Esophagus (tissue), 2 donors: ENCODE measurements at regions not wholly inside any gene's neighbourhood (a gene's known extent, or its start where the extent isn't known, plus 50 kb on each side); places are given as distances from the start of the nearest gene placed in this dataset.

Experiments used
- H3K27ac ChIP-seq, 2 donors: one replicate each; pipeline ENCODE4 v1.5.1; 2013; ENCODE audit warnings: low read depth in 2 of 2, mild to moderate bottlenecking in 2 of 2, inconsistent platforms in 1 of 2, low read length in 1 of 2, moderate library complexity in 1 of 2
- H3K27me3 ChIP-seq, 2 donors: one replicate each; pipeline ENCODE4 v1.6.1; 2013; ENCODE audit warnings: low read length in 2 of 2, control low read depth in 1 of 2, mild to moderate bottlenecking in 1 of 2; ENCODE audit not compliant: insufficient read depth in 2 of 2, control insufficient read depth in 1 of 2
- H3K36me3 ChIP-seq, 2 donors: one replicate each; pipeline ENCODE4 v1.6.1; 2013; ENCODE audit warnings: low read length in 1 of 2; ENCODE audit not compliant: control insufficient read depth in 2 of 2, insufficient read depth in 2 of 2
- H3K4me1 ChIP-seq, 2 donors: one replicate each; pipeline ENCODE4 v1.6.1; 2013; ENCODE audit warnings: low read length in 1 of 2; ENCODE audit not compliant: control insufficient read depth in 2 of 2, insufficient read depth in 2 of 2
- H3K4me3 ChIP-seq, 2 donors: one replicate each; pipeline ENCODE4 v1.5.1; 2013; ENCODE audit warnings: low read length in 2 of 2, mild to moderate bottlenecking in 2 of 2, low read depth in 1 of 2, moderate library complexity in 1 of 2
- H3K9me3 ChIP-seq, 2 donors: one replicate each; pipeline ENCODE4 v1.6.1; 2013; ENCODE audit warnings: mild to moderate bottlenecking in 2 of 2, low read depth in 1 of 2, low read length in 1 of 2, moderate library complexity in 1 of 2; ENCODE audit not compliant: control insufficient read depth in 2 of 2, insufficient read depth in 1 of 2
- WGBS, 2 donors: extraction: QIAGEN DNeasy Blood & Tissue Kit; methylation state at CpG; one replicate each; pipeline ENCODE4 v1.1.7; 2013; 5-methylcytosine and 5-hydroxymethylcytosine counted together
- donor health status: healthy with polysubstance abuse.
- donor health status: Bipolar disorder and iron deficiency.

DNA sequence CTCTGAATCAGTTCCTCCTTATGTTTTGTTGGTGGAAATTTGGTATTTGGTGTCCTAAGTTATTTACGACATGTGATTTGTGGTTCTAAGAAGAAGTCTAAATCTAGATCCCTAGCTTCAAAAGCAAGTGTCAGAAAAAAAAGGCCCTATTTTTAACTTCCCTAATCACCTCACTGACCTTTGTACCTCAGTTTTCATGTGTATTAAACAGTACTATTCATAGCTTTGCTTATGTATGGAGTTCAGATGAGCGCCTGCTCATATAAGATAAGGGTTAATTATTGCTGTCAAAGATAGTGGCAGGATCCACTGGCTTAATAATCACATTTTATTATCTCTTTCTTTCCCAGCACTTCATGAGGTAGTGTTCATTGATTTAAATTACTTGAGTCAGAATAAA lies 318.2 kb downstream of the PARP8 start:
- Histone ChIP-seq H3K27ac (no peak overlapping the region), H3K4me3 (no peak overlapping the region), H3K27me3 (no peaks in the 10 kb centered on the region), H3K4me1 (no peaks in the 10 kb centered on the region), H3K36me3 (no peaks in the 10 kb centered on the region), H3K9me3 (no peaks in the 10 kb centered on the region)
- WGBS, 2 donors = 72 to 81% methylated on average over 2 of the region's 2 CpGs

DNA sequence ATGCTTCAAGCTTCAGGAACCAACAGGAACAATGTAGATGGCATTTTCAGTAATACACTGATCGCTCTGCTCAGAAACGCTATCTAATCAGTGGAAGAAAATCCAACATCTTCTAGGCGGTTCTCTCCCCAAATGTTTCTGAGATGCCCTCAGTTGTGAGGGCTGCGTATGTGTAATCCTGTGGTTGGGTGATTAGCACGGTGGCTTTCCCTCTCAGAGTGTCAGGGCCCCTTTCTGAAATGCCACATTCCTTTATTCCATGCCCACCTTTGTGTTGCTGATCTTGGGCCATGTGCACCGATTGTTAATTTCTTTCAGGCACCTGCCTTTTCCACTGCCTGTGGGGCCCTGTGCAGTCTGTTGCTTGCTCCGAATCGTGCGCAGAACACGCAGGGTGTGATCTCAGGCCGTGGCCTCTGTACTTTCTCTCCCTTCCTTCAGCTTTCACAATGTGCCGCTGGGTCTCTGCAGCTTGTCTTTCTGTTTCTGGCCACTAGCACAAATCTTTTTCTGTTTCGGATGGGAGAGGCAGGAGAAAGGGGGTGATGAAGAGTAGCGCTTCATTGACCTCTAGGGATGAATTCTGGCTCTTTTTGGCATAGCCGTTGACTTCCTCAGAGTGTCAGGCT lies 324.0 kb downstream of the PARP8 start:
- no peak overlapping the region for H3K27ac ChIP-seq
- no peaks in the 10 kb centered on the region for H3K36me3 ChIP-seq
- no peaks in the 10 kb centered on the region for H3K27me3 ChIP-seq
- no peaks in the 10 kb centered on the region for H3K4me1 ChIP-seq
- H3K9me3 ChIP-seq = no peaks in the 10 kb centered on the region
- WGBS, 2 donors = 87% methylated on average over 15 of the region's 15 CpGs
- H3K4me3 ChIP-seq = no peak overlapping the region

DNA sequence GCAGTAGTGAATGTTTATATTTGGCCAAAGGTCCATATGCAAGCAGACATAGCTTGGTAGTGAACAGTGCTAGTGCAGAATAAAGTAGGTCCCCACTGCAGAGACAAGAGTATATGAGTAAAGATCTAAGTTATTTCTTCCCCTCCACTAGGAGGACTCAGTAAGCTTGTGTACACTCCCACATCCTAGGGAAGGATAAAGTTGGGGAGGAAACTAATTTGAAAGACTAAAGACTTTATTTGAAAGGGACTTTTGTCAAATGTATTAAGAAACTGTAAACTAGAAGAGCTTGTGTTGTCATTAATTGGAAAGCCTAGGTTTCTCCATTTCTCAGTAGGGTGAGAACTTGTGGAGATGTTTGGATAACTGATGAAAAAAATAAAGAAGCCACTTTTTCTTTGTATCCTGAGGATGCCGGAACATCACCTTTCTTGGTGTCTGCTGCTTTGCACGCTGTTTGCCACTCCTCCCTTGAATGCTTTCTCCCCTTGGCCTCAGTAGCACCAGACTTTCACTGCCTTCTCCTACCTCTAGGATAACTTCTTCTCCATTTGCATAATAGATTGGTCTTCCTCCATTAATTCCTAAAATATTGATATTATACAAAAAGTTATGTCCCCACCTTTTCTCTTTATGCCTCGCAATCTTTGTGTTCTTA lies 329.0 kb downstream of the PARP8 start:
- no peaks in the 10 kb centered on the region for H3K27me3 ChIP-seq
- 78 to 89% methylated on average over 3 of the region's 3 CpGs for WGBS, 2 donors
- H3K36me3 ChIP-seq = no peaks in the 10 kb centered on the region
- no peaks in the 10 kb centered on the region for H3K4me1 ChIP-seq
- H3K4me3 ChIP-seq = no peak overlapping the region
- H3K9me3 ChIP-seq = no peaks in the 10 kb centered on the region
- H3K27ac ChIP-seq = no peak overlapping the region

DNA sequence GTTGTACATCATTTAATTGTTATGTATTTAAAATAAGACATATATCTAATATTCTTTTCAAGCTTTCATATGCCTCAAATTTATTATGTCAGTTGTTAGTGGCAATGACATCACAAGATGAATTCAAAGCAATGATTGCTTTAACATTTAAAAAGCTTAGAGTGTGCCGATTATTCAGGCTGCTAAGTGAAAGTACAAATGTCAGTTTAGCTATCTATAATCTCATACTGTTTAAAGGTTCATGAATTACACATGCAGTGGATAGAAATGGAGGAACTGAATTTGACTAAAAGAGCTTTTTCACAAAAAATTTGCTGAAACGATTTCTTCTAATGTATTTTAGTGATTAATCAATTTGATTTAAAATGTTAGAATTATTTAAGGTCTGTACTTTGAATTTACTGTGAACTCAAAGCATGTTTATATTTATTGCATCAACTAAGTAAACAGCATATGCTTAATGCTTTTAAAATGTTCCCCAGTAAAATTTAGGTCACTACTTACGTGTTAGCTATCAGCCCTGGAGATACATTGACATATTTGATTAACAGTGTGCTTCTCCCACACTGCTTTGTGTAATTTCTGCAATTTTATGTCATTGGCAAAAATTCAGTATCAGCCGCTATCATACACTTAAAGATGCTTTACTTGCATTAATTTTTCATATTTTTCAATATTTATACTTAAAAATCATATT lies 334.9 kb downstream of the PARP8 start:
- H3K27ac ChIP-seq = no peak overlapping the region
- WGBS, 2 donors = 46 to 55% methylated on average over 4 of the region's 4 CpGs

DNA sequence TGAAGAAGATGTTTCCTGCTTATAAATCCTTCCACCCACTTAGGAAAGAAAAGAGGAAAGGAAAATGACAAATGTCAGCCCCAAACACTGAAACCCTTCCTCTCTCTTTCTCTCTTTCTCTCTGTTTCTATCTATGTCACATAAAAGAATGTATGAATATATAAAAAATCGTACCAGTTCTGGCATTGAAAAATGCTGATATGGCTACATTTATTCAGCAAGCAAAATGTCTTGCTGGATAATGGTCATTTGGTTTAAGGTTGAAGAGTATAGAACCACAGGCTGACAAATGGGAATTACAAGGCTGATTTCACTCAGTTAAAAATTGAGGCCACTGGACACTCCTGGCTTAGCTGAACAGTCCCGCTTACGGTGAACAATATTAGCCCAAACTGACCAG lies 335.9 kb downstream of the PARP8 start:
- no peaks in the 10 kb centered on the region for H3K9me3 ChIP-seq
- H3K4me3 ChIP-seq = no peak overlapping the region
- no peak overlapping the region for H3K27ac ChIP-seq
- no peaks in the 10 kb centered on the region for H3K27me3 ChIP-seq
- H3K36me3 ChIP-seq = no peaks in the 10 kb centered on the region
- H3K4me1 ChIP-seq = no peaks in the 10 kb centered on the region
- WGBS, 2 donors = 85 to 91% methylated on average over 3 of the region's 3 CpGs

More for the DNA sequence above, 334.9 kb downstream of the PARP8 start:
- Histone ChIP-seq H3K9me3 (no peaks in the 10 kb centered on the region), H3K27me3 (no peaks in the 10 kb centered on the region), H3K4me1 (no peaks in the 10 kb centered on the region), H3K4me3 (no peak overlapping the region), H3K36me3 (no peaks in the 10 kb centered on the region)

DNA sequence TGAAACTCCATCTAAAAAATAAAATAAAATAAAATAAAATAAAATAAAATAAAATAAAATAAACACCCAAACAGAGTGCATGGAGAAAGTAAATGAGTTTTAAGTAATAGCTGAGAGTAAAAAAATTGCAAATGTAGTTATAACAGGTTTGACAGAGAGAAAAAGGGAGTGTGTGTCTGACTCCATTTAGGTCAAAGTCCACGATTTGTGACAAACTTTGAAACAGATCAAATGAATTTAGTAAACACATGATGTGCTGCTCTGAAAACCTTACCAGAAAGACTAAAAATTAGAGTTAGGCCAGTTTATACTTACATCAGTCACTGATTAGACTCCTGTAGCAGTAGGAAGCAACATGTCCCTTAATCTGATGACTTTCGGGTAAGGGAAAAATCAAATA lies 346.6 kb downstream of the PARP8 start:
- Histone ChIP-seq H3K4me1 (no peaks in the 10 kb centered on the region), H3K4me3 (no peak overlapping the region), H3K27me3 (no peaks in the 10 kb centered on the region), H3K36me3 (no peaks in the 10 kb centered on the region), H3K9me3 (no peaks in the 10 kb centered on the region), H3K27ac (no peak overlapping the region)
- 64 to 84% methylated on average over 2 of the region's 2 CpGs for WGBS, 2 donors

DNA sequence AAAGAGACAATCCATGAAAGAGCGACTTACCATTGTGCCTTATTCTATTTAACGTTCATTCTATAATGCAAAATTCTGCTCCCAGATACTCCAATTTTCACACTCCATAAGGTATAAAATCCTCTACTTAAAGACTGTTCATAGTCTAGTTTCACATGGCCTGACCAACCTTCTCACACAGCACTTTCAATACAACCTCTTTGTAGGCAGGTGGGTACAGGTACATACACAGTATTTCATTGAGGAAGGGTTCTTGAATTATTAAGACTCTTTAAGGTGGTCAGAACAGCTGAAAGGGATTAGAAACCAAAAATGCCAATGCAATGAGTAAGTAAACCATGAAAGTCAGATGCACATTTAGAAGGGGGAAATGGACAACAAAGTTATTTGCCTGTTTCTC lies 352.0 kb downstream of the PARP8 start:
- Histone ChIP-seq H3K27ac (no peak overlapping the region), H3K4me1 (no peaks in the 10 kb centered on the region), H3K36me3 (no peaks in the 10 kb centered on the region), H3K9me3 (no peaks in the 10 kb centered on the region), H3K27me3 (no peaks in the 10 kb centered on the region), H3K4me3 (no peak overlapping the region)
- WGBS, 2 donors = 91 to 97% methylated on average over 2 of the region's 2 CpGs

DNA sequence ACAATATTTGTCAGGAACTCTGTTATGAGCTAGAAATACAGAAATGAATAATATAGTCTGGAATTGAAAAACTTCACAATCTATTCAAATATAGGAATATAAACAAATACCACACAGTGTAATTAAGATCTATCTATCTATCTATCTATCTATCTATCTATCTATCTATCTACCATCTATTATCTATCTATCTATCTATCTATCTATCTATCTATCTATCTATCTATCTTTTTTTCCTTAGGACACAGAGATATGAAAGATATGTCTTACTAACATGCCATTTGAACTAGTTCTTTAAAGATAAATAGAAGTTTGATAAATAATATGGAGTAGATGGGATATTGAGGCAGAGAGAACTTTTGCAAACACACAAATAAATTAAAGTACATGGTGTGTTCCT lies 357.8 kb downstream of the PARP8 start:
- Histone ChIP-seq H3K4me3 (no peak overlapping the region), H3K4me1 (no peaks in the 10 kb centered on the region), H3K36me3 (no peaks in the 10 kb centered on the region), H3K27ac (no peak overlapping the region), H3K27me3 (no peaks in the 10 kb centered on the region), H3K9me3 (no peaks in the 10 kb centered on the region)

DNA sequence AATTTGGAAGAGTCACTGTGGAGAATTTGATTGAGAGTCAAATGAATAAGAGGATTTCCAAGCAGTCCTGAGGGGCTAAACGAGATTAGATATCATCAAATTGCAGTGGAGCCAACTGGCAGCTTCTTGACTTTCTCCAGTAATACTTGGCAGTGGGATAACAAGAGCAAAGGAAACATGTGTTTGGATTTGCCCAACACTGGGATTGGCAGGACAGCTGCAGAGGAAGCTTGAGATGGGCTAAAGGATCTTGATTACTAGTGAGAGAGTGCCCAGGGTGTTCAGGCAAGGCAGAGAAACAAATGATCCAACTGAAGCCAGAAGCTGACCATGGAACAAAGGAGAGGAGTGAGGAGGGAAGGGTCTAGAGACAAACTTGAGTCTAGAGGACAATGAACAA lies 356.0 kb upstream of the ISL1 start:
- Histone ChIP-seq H3K27me3 (no peaks in the 10 kb centered on the region), H3K36me3 (no peaks in the 10 kb centered on the region), H3K9me3 (no peaks in the 10 kb centered on the region), H3K4me1 (no peaks in the 10 kb centered on the region), H3K27ac (no peak overlapping the region), H3K4me3 (no peak overlapping the region)
- 26 to 42% methylated on average over 1 of the region's 1 CpG for WGBS, 2 donors

DNA sequence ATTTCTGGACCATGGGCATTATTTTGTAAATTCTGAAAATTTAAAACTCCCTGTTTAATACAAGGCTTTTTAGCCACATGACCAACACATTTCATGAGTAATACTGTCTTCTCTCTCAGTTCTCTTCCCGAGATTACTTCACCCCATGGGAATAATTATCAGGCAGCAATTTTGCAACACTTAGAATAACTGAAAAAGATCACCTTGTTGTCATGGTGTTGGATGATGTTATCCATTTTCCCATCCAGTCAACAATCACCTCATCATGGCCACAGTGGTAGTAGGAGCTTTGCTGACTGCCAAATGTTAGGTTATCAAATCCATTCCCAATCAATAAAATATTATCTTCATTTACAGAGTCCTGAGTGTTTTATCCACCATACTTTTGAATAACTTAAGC lies 354.9 kb upstream of the ISL1 start:
- H3K4me3 ChIP-seq = no peak overlapping the region
- no peaks in the 10 kb centered on the region for H3K9me3 ChIP-seq
- 62 to 64% methylated on average over 1 of the region's 1 CpG for WGBS, 2 donors
- no peak overlapping the region for H3K27ac ChIP-seq
- no peaks in the 10 kb centered on the region for H3K27me3 ChIP-seq
- no peaks in the 10 kb centered on the region for H3K4me1 ChIP-seq
- H3K36me3 ChIP-seq = no peaks in the 10 kb centered on the region
